Progenitor cell of endocrine pancreas (in vitro differentiated cells): ENCODE measurements at regions not wholly inside any gene's neighbourhood (a gene's known extent, or its start where the extent isn't known, plus 50 kb on each side); places are given as distances from the start of the nearest gene placed in this dataset.

Experiments used
- DNase-seq: peaks from one replicate; pipeline ENCODE4 v3.0.0; 2021; ENCODE audit warnings: low spot score; ENCODE audit not compliant: unreplicated experiment
- H3K27ac Mint-ChIP-seq: 2 replicates; pipeline ENCODE4 v1.8.0; 2021; ENCODE audit warnings: mild to moderate bottlenecking, moderate library complexity, mixed read lengths
- H3K27me3 Mint-ChIP-seq: 2 replicates; pipeline ENCODE4 v1.8.0; 2021; ENCODE audit warnings: mixed read lengths
- H3K36me3 Mint-ChIP-seq: 2 replicates; pipeline ENCODE4 v1.8.0; 2022; ENCODE audit warnings: mixed read lengths; ENCODE audit not compliant: insufficient read depth
- H3K4me1 Mint-ChIP-seq: 2 replicates; pipeline ENCODE4 v1.8.0; 2021; ENCODE audit warnings: low read depth, mixed read lengths
- H3K4me3 Mint-ChIP-seq: 2 replicates; pipeline ENCODE4 v1.8.0; 2021; ENCODE audit warnings: low read depth, mild to moderate bottlenecking, moderate library complexity, mixed read lengths
- H3K9me3 Mint-ChIP-seq: 2 replicates; pipeline ENCODE4 v1.8.0; 2021; ENCODE audit warnings: low read depth, mixed read lengths
- TF ChIP-seq, protein P1 (sequence below): fragments of 200-600 bp; sonication (generic); IDR thresholded peaks from one replicate; pipeline ENCODE4 v1.5.0; 2021; ENCODE audit warnings: antibody characterized with exemption, mild to moderate bottlenecking; ENCODE audit not compliant: unreplicated experiment

DNA sequence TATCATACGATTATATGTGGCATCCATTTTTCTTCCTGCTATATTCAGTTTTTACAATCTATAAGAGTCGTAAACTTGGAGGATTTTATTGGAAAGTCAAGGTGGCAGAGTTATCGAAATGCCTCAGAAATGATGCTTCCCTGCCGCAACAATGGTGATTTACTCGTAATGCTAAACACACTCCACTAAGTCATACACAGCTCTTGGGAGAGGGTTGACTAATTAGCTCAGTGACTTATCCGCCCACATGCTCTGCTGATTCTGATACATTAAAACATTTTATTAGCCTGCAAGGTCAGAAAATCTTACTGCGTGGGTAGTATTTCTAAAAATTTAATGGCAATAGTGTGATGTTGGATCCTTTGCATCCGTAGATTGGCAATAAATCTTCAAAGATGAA is 420.1 kb downstream of the ARAP2 start:
- Mint-ChIP-seq H3K27ac (no peak overlapping the region), H3K36me3 (no peaks in the 10 kb centered on the region), H3K4me1 (peaks cover 9% of the 10 kb centered on the region), H3K27me3 (no peaks in the 10 kb centered on the region), H3K9me3 (no peaks in the 10 kb centered on the region), H3K4me3 (no peak overlapping the region)
- no peak for DNase-seq
- TF ChIP-seq, protein P1, sequence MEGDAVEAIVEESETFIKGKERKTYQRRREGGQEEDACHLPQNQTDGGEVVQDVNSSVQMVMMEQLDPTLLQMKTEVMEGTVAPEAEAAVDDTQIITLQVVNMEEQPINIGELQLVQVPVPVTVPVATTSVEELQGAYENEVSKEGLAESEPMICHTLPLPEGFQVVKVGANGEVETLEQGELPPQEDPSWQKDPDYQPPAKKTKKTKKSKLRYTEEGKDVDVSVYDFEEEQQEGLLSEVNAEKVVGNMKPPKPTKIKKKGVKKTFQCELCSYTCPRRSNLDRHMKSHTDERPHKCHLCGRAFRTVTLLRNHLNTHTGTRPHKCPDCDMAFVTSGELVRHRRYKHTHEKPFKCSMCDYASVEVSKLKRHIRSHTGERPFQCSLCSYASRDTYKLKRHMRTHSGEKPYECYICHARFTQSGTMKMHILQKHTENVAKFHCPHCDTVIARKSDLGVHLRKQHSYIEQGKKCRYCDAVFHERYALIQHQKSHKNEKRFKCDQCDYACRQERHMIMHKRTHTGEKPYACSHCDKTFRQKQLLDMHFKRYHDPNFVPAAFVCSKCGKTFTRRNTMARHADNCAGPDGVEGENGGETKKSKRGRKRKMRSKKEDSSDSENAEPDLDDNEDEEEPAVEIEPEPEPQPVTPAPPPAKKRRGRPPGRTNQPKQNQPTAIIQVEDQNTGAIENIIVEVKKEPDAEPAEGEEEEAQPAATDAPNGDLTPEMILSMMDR, result no peak

DNA sequence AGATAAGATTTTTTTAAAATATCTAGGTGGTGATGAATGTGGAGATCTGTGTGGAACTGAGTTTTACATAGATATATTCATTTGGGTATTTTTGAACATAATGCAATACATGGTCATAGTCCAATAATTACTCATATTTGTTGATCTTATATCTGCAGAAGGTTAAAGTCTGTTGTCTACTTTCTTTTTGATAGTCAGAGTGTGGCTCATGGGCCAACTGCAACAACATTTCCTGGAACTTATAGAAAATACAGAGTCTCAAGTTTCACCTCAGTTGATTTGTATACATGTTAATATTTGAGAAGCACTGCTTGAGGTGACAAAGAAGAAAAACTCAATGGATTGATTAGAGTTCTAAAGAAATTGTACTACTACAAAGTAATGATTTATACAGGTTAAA is 408.4 kb downstream of the ARAP2 start:
- no peak overlapping the region for H3K27ac Mint-ChIP-seq
- TF ChIP-seq, protein P1, result no peak
- H3K4me3 Mint-ChIP-seq, result no peak overlapping the region
- DNase-seq, result no peak
- peaks cover 11% of the 10 kb centered on the region for H3K27me3 Mint-ChIP-seq
- peaks cover 9% of the 10 kb centered on the region for H3K9me3 Mint-ChIP-seq
- H3K36me3 Mint-ChIP-seq, result peaks cover 4% of the 10 kb centered on the region
- peaks cover 13% of the 10 kb centered on the region for H3K4me1 Mint-ChIP-seq

DNA sequence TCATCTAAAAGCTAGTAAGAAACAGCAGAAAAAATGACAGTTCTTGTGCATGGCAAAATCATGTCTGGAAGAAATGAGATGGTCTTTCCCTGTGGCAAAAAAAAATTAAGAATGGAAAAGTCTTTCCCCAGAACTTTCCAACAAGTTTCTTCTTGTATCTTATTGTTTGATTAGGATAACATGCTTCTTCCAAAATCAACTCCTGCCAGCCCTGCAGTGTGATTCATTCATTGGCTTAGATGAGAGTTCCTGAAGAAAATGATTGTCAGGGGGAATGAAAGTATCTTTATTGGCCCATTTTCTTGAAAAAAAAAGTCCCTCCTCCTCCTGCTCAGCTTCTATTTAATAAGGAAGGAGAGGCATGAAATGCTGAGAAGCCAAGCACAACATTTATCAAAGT is 407.7 kb downstream of the ARAP2 start:
- Mint-ChIP-seq H3K9me3 (peaks cover 9% of the 10 kb centered on the region), H3K4me3 (no peak overlapping the region), H3K27ac (no peak overlapping the region), H3K27me3 (peaks cover 11% of the 10 kb centered on the region), H3K36me3 (peaks cover 4% of the 10 kb centered on the region), H3K4me1 (peaks cover 13% of the 10 kb centered on the region)
- TF ChIP-seq, protein P1, result no peak
- DNase-seq, result no peak

DNA sequence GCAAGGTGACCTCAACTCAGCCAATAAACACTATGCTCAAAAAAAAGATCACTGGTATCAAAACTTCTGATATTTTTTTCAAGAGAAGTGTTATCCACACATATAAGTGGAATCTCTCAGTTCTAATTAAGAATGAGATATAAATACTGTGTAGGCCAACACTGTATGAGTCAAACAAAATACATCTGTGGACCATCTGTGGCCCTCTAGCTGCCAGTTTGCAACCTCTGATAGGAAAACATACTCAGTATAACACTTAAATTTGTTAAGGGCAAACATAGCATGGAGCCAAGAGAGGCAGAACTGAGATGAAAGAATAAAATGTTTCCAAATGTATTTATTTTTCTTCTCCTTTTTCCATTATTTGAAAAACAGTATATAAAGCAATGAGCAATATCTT is 377.3 kb downstream of the ARAP2 start:
- no peak for DNase-seq
- Mint-ChIP-seq H3K4me1 (peaks cover 8% of the 10 kb centered on the region), H3K36me3 (no peaks in the 10 kb centered on the region), H3K27me3 (peaks cover 54% of the 10 kb centered on the region), H3K9me3 (no peaks in the 10 kb centered on the region), H3K27ac (no peak overlapping the region), H3K4me3 (no peak overlapping the region)
- TF ChIP-seq, protein P1, result no peak

DNA sequence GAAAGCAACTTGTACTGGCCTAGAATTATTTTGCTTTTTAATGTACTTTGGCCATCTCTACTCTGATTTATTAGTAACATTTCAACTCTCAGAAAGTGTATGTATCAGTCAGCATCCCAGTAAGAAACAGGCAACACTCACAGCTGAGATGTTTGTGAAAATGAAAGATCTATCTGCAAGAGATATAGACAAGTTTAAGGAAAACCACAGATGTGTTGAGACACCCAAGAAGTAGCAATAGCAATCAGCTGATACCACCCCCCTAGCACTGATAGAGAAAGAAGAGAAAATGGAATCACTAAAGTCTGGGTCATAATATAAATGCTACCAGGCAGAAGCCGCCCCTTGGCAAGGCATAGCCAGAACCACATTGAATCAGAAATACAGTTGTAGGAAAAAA is 372.0 kb downstream of the ARAP2 start:
- H3K4me1 Mint-ChIP-seq, result peaks cover 8% of the 10 kb centered on the region
- H3K27ac Mint-ChIP-seq, result no peak overlapping the region
- H3K9me3 Mint-ChIP-seq, result no peaks in the 10 kb centered on the region
- no peaks in the 10 kb centered on the region for H3K36me3 Mint-ChIP-seq
- peaks cover 68% of the 10 kb centered on the region for H3K27me3 Mint-ChIP-seq
- TF ChIP-seq, protein P1, result no peak
- no peak overlapping the region for H3K4me3 Mint-ChIP-seq
- no peak for DNase-seq
